ENCODE measurements at regions not wholly inside any gene's neighbourhood (a gene's known extent, or its start where the extent isn't known, plus 50 kb on each side); places are given as distances from the start of the nearest gene placed in this dataset.

- TF ChIP-seq CTCF (IDR thresholded peaks at IDR 0.05) (no peak), EZH2 (IDR thresholded peaks at IDR 0.05) (no peak)
These were observed 85.7 kb upstream of the STK17B start for GRCh38 chr2:196257086-196257485.
